ENCODE measurements at regions not wholly inside any gene's neighbourhood (a gene's known extent, or its start where the extent isn't known, plus 50 kb on each side); places are given as distances from the start of the nearest gene placed in this dataset.
A peak's percentile ranks its signal among the peaks of the same experiment; 100 is the strongest.

- DNase-seq = no peak
These were observed 269.0 kb downstream of the SNX10 start for GRCh38 chr7:26560526-26561256.

- no peak for DNase-seq
These were observed 271.2 kb downstream of the SNX10 start for GRCh38 chr7:26562841-26563240.

GRCh38 chr7:26563406-26563805, 271.7 kb downstream of the SNX10 start:
- DNase-seq = no peak

DNA sequence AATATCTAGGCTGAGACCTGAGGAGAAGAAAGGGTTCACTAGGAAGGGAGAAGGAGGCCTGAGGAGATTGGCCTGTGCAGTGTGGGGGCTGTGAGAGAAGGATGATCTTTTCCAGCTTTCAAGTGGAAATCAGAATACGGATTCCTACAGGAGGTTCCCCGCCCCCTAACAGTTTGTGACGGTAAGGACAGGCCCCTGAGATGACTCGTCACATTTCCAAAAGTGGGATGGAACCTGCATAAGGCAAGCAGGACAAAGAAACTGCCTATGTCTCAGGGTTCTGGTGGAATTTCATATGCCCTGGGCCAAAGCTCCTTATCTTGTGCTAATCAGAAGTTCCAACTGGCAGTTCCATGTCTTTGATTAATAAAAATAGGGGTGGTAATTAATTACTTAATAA, 275.6 kb downstream of the SNX10 start:
- no peak for DNase-seq

DNA sequence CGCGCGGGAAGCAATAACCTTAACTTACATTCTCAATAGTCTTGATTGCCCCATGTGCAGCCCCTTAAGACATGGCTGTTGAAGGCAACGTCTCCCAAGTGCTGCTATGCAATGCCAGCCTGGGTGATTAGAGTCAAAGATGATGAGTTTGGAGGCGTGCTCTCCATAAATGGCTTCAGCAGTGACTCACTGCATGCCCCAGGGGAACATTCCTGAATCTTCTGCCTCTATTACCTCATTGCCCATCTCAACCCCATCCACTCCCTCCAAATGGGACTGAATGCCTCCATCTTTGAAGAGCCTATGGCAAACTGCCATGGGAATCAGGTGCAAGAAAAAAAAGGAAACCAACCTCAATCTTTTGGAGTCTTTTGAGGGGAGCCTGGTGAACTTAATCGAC, 282.8 kb downstream of the SNX10 start:
- no peak for DNase-seq

- DNase-seq = no peak
These were observed 284.3 kb downstream of the SKAP2 start for GRCh38 chr7:26580064-26580591.

DNA sequence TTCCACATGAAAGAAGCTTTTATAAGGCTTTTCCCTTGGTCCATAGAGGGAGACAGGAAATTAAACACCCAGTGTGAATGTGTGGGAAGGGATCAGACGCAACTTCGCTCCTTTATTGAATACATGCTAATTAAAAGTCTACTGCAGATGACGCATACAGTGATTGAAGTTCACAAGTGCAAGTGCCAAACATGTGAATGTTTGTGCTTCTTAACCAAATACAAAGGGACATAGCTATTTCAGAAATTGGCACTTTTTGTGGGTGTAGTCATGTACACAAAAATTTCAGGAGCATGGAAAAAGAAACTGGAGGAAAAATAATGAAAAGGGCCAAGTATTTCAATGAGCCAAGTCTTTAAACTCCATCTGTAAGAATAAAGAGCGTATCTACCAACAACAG, 283.7 kb downstream of the SKAP2 start:
- DNase-seq = no peak

DNA sequence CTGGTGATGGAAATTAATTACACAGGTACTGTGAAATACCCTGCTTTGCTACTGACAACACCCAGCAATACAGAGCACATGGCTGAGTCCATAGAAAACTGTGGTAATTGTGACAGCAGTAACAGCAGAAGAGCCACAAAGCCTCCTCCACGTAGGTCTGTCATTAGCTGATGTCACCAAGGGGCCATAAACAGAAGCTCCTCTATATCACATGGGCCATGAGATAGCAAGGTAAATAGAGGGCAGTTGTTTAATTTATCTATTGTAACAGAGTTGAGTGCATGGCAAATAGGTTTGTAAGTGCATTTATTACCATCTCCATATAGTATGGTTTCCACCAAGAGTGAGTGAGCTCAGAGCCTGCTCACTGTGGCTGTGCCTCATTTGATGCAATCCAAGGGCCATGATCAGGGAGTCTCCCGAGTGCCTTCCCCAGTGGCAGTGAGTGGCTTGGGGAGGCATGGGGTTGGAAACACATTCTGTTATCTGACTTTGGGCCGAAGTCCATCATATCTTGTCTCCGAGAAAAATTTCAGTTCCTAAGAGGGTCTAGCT, 281.2 kb downstream of the SKAP2 start:
- peak; percentile 100 for DNase-seq

DNA sequence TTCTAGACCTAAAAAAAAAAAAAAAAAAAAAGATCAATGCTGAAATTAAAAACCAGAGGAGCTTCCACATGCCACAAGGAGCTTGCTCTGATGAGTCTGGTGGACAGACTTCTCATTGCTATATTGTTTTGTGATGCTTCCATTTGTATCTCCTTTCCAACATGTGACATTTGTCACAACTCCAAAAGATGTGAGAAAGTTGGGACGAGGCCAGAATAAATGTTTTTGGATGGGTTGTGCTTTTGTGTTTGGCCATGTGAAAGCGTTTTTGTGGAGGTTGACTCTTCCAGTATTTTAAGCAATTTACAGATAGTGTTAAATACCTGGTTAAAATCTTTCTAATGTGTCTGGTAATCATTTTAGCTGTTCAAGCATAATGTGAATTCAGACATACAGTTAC, 280.1 kb downstream of the SKAP2 start:
- no peak for DNase-seq

- DNase-seq = peak; percentile 100
These were observed 279.3 kb downstream of the SKAP2 start for GRCh38 chr7:26584987-26585665.

GRCh38 chr7:26587536-26587935, 276.9 kb downstream of the SKAP2 start:
- DNase-seq = no peak

DNA sequence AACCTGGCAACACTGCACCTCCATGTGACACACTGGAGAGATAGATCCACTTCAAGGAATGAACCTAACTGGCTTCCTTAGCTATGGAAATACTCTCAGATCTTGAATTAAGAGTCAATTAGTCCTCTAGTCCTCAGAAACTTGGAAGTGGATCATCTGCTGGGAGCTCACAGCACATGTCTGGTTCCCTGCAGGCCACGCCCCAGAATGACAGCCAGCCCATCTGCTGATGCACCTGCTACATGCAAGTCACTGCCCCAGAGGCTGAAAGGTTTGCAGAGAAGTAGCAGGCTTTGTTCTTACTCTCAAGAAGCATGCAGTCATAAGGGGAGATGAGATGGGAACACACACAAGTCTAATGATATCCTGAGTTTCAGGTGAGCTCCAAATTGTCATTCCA, 275.9 kb downstream of the SKAP2 start:
- no peak for DNase-seq

DNA sequence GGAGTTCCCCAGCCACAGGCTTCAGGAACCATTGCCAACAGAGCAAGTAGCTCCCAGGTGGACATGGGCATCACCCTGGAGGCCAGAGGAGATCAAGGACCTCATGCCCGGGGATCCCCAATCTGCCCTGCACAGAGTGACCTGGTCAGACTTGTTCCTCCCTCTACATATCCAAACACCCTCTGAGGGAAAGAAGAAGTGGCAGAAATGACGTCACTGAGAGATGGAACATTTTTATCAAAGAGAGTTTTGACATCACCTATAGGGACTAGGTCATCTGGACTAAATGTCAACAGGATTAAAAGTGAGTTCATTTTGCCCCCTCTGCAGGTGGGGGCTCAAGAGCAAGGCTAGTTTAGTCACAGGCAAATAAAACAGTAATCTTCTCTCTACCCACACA, 273.7 kb downstream of the SKAP2 start:
- DNase-seq = no peak

DNA sequence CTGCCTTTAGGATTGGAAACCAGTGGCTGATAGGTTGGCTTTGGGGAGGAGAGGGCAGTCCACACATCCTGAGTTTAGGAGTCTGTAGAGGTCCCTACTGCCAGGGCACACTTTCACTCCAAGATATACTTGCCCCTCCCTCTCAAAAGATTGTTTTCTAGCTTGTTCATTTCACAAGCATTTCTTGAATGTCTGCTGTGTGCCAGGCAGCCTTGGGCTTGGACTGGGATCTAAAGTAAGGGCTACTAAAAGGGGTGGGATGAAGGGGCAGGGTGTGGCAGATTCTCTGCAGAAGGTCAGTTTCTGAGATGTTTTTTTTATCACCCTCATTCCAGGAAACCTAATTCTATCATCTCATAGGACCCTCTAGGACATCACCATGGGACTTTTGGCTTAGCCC, 272.4 kb downstream of the SKAP2 start:
- DNase-seq = no peak

- DNase-seq = no peak
These were observed 271.0 kb downstream of the SKAP2 start for GRCh38 chr7:26593393-26593792.

DNA sequence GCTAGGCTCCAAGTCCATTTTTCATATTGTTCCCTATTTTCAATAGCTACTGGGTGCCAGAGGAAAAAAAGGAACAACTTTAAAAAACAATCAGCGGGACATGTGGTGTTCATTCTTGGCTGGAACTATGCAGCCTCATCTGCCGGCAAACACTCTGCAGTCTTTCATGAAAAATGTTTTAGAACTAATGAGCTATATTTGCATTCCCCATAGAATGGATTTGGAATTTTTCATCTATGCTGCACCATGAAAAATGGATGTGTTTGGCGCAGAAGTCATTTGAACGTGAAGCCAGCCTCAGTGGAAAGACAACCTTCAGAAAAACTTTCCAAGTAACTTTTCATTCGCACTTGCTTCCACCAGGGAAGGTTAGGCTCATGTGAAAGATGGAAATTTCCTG, 270.5 kb downstream of the SKAP2 start:
- no peak for DNase-seq

DNA sequence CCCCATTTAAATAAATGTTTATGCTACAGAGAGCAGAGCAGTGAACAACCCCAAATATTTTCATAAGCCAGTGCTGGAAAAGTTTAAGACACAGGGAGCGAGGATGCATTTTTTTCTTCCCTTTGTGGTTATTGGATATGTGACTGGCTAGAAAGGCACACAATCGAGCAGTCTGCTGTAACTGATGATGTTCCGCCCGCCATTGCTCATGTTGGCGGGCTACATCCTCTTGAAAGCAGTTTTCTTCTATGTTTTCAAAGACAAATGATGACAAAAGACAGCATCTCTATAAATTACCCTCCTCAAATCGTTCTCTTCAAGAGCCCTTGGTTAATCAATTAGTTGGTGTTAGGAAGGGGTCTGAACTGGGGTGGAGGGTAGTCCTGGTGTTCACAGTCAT, 269.8 kb downstream of the SKAP2 start:
- DNase-seq = no peak

GRCh38 chr7:26598867-26599266, 265.5 kb downstream of the SKAP2 start:
- DNase-seq = no peak

GRCh38 chr7:26599982-26600381, 264.4 kb downstream of the SKAP2 start:
- DNase-seq = no peak

- no peak for DNase-seq
These were observed 264.0 kb downstream of the SKAP2 start for GRCh38 chr7:26600411-26600810.

DNA sequence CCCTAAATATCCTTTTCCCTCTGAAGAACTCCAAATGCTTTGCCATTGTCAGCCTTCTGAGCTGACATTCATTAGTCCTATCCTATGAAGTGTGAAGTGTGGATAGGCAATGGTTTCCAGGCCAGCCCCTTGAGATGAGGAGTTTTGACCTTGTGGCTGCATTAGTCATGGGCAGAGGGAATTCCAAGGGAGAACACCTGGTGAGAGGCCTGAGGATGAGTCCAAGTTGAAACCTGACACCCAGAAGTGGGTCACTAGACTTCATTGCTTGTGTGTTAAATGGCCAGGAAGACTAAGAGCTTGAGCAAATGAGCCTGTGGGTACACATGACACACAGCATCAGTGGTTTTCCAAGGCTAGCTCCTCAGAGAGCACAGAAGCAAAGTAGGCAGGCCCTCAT, 260.8 kb downstream of the SKAP2 start:
- DNase-seq = no peak

DNA sequence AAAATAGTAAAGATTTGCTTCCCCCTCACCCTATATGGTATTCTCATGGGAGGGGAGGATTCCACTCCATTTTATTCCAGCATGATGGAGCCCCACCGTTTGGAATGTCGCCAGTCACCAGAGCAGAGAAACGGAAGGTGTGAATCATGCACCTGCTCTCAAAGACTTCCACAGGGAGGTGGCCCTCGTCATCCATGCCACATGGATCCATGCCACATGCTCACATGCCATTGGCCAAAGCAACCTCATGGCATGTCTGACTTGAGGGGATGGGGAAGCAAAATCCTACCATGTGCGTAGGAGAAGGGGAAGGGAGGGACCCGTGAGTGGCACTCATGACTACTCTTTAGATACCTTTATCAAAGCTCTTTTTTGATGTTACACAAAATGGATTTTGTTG, 256.0 kb downstream of the SKAP2 start:
- no peak for DNase-seq

DNA sequence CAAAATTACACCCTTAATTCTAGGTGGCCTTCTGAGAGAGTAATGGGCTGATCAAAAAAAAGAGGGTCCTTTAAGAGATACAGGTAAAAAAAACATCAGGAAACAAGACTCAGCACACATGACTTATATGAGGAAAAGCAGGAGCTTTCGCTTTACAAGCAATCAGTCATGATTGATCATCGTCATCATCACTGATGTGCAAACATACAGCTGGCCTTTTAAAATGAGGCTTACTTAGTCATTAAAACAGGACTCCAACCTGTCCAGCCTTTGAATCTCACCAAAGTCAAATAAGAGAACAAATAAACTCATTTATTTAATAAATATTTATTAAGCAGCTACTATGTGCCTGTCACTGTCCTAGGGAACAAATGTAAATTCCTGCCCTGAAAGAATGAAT, 255.3 kb downstream of the SKAP2 start:
- DNase-seq = no peak

DNA sequence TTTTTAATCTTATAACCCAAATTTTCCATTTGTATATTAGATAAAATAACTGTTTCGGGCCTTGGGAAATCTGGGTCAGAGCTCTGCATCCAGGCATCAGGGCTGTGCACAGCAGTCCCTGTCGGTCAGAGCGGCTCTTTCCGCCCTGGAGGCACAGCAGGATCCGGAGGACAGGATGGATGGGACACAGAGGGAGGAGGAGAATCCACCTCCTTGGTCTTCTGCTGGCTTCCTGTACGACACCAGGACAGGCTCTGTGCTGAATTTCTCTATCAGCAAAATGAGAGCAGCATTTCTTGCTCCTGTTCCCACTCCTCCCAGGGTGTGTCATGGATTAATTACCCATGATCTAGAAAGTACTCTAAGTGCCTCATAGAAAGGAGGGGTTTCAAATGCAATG, 254.9 kb downstream of the SKAP2 start:
- no peak for DNase-seq
